Activated T-helper 2 cell treated with anti-CD3 and anti-CD28 coated beads, Interferon-gamma antibody, Interleukin-2, Interleukin-4, amounts not matched to agents 10 μg/mL and 5 μg/mL and 100 μg/mL, durations not matched to agents 14 hours and 24 hours and 36 hours (primary cell): ENCODE measurements at regions not wholly inside any gene's neighbourhood (a gene's known extent, or its start where the extent isn't known, plus 50 kb on each side); places are given as distances from the start of the nearest gene placed in this dataset.

Experiments used
- DNase-seq: peaks from one replicate; pipeline ENCODE4 v3.0.0; 2021; ENCODE audit warnings: low spot score
- H3K27ac Mint-ChIP-seq: one replicate; pipeline ENCODE4 v1.8.0; 2021; ENCODE audit warnings: mixed read lengths
- H3K27me3 Mint-ChIP-seq: one replicate; pipeline ENCODE4 v1.8.0; 2021; ENCODE audit warnings: low read depth, mixed read lengths
- H3K36me3 Mint-ChIP-seq: one replicate; pipeline ENCODE4 v1.8.0; 2021; ENCODE audit warnings: low read depth, mixed read lengths
- H3K4me1 Mint-ChIP-seq: one replicate; pipeline ENCODE4 v1.8.0; 2021; ENCODE audit warnings: low read depth, mixed read lengths
- H3K4me3 Mint-ChIP-seq: one replicate; pipeline ENCODE4 v1.8.0; 2021; ENCODE audit warnings: low read depth, mild to moderate bottlenecking, moderate library complexity, mixed read lengths
- H3K9me3 Mint-ChIP-seq: one replicate; pipeline ENCODE4 v1.8.0; 2021; ENCODE audit warnings: mixed read lengths
- intact Hi-C: fragments of 100-400 bp; cut with micrococcal nuclease; formaldehyde crosslinking; loops from one replicate; pipeline ENCODE4 v1.15.1; 2023

GRCh38 chr2:198731842-198732399 is 725.8 kb downstream of the SATB2 start:
- H3K4me3 Mint-ChIP-seq = no peak overlapping the region
- H3K27ac Mint-ChIP-seq = no peak overlapping the region
- no peaks in the 10 kb centered on the region for H3K4me1 Mint-ChIP-seq
- H3K36me3 Mint-ChIP-seq = no peaks in the 10 kb centered on the region
- intact Hi-C loops = no loop called here
- no peak for DNase-seq
- no peaks in the 10 kb centered on the region for H3K9me3 Mint-ChIP-seq
- H3K27me3 Mint-ChIP-seq = no peaks in the 10 kb centered on the region

- intact Hi-C loops = no loop called here
- DNase-seq = no peak
- no peaks in the 10 kb centered on the region for H3K36me3 Mint-ChIP-seq
- H3K9me3 Mint-ChIP-seq = no peaks in the 10 kb centered on the region
- no peaks in the 10 kb centered on the region for H3K4me1 Mint-ChIP-seq
- H3K4me3 Mint-ChIP-seq = no peak overlapping the region
- no peaks in the 10 kb centered on the region for H3K27me3 Mint-ChIP-seq
- no peak overlapping the region for H3K27ac Mint-ChIP-seq
These were observed 737.5 kb downstream of the SATB2 start for GRCh38 chr2:198720266-198720665.

GRCh38 chr2:198717451-198717850 is 740.3 kb downstream of the SATB2 start:
- Mint-ChIP-seq H3K27me3 (no peaks in the 10 kb centered on the region), H3K27ac (no peak overlapping the region)
- intact Hi-C loops = no loop called here

GRCh38 chr2:198715302-198715835 is 742.4 kb downstream of the SATB2 start:
- intact Hi-C loops = no loop called here
- H3K4me1 Mint-ChIP-seq = no peaks in the 10 kb centered on the region
- H3K27ac Mint-ChIP-seq = no peak overlapping the region
- H3K36me3 Mint-ChIP-seq = no peaks in the 10 kb centered on the region
- H3K9me3 Mint-ChIP-seq = no peaks in the 10 kb centered on the region
- H3K27me3 Mint-ChIP-seq = no peaks in the 10 kb centered on the region
- H3K4me3 Mint-ChIP-seq = no peak overlapping the region
- DNase-seq = no peak

More at GRCh38 chr2:198717451-198717850, 740.3 kb downstream of the SATB2 start:
- H3K9me3 Mint-ChIP-seq = no peaks in the 10 kb centered on the region
- no peak overlapping the region for H3K4me3 Mint-ChIP-seq
- H3K4me1 Mint-ChIP-seq = no peaks in the 10 kb centered on the region
- DNase-seq = no peak
- no peaks in the 10 kb centered on the region for H3K36me3 Mint-ChIP-seq

- H3K4me3 Mint-ChIP-seq = no peak overlapping the region
- H3K36me3 Mint-ChIP-seq = no peaks in the 10 kb centered on the region
- intact Hi-C loops = no loop called here
- no peak for DNase-seq
- H3K27me3 Mint-ChIP-seq = no peaks in the 10 kb centered on the region
- H3K27ac Mint-ChIP-seq = no peak overlapping the region
- no peaks in the 10 kb centered on the region for H3K4me1 Mint-ChIP-seq
- H3K9me3 Mint-ChIP-seq = no peaks in the 10 kb centered on the region
These were observed 745.3 kb downstream of the SATB2 start for GRCh38 chr2:198712485-198712884.

GRCh38 chr2:198711484-198711883 is 746.3 kb downstream of the SATB2 start:
- intact Hi-C loops = no loop called here
- Mint-ChIP-seq H3K36me3 (no peaks in the 10 kb centered on the region), H3K4me1 (no peaks in the 10 kb centered on the region), H3K27me3 (no peaks in the 10 kb centered on the region), H3K9me3 (no peaks in the 10 kb centered on the region), H3K4me3 (no peak overlapping the region), H3K27ac (no peak overlapping the region)
- DNase-seq = no peak

- Mint-ChIP-seq H3K27ac (no peak overlapping the region), H3K9me3 (no peaks in the 10 kb centered on the region), H3K27me3 (no peaks in the 10 kb centered on the region), H3K4me3 (no peak overlapping the region), H3K36me3 (no peaks in the 10 kb centered on the region), H3K4me1 (no peaks in the 10 kb centered on the region)
- intact Hi-C loops = no loop called here
- no peak for DNase-seq
These were observed 747.2 kb downstream of the SATB2 start for GRCh38 chr2:198710562-198710961.

GRCh38 chr2:198706476-198707082 is 751.2 kb downstream of the SATB2 start:
- DNase-seq = no peak
- no peaks in the 10 kb centered on the region for H3K9me3 Mint-ChIP-seq
- no peak overlapping the region for H3K4me3 Mint-ChIP-seq
- H3K27ac Mint-ChIP-seq = no peak overlapping the region
- H3K36me3 Mint-ChIP-seq = no peaks in the 10 kb centered on the region
- intact Hi-C loops = no loop called here
- no peaks in the 10 kb centered on the region for H3K27me3 Mint-ChIP-seq
- H3K4me1 Mint-ChIP-seq = no peaks in the 10 kb centered on the region

- Mint-ChIP-seq H3K27ac (no peak overlapping the region), H3K4me1 (no peaks in the 10 kb centered on the region), H3K4me3 (no peak overlapping the region), H3K36me3 (no peaks in the 10 kb centered on the region), H3K9me3 (no peaks in the 10 kb centered on the region), H3K27me3 (no peaks in the 10 kb centered on the region)
- intact Hi-C loops = no loop called here
- DNase-seq = no peak
These were observed 754.5 kb downstream of the SATB2 start for GRCh38 chr2:198703281-198703680.

GRCh38 chr2:198702796-198703195 is 754.9 kb downstream of the SATB2 start:
- no peak overlapping the region for H3K27ac Mint-ChIP-seq

GRCh38 chr2:198701481-198701880 is 756.3 kb downstream of the SATB2 start:
- H3K4me1 Mint-ChIP-seq = no peaks in the 10 kb centered on the region
- H3K27me3 Mint-ChIP-seq = no peaks in the 10 kb centered on the region
- H3K27ac Mint-ChIP-seq = no peak overlapping the region
- H3K9me3 Mint-ChIP-seq = no peaks in the 10 kb centered on the region
- intact Hi-C loops = no loop called here
- H3K36me3 Mint-ChIP-seq = no peaks in the 10 kb centered on the region
- DNase-seq = no peak
- no peak overlapping the region for H3K4me3 Mint-ChIP-seq

More at GRCh38 chr2:198702796-198703195, 754.9 kb downstream of the SATB2 start:
- Mint-ChIP-seq H3K4me3 (no peak overlapping the region), H3K4me1 (no peaks in the 10 kb centered on the region), H3K36me3 (no peaks in the 10 kb centered on the region), H3K9me3 (no peaks in the 10 kb centered on the region), H3K27me3 (no peaks in the 10 kb centered on the region)
- intact Hi-C loops = no loop called here
- no peak for DNase-seq

GRCh38 chr2:198700319-198700718 is 757.4 kb downstream of the SATB2 start:
- no peak for DNase-seq
- no peaks in the 10 kb centered on the region for H3K4me1 Mint-ChIP-seq
- H3K36me3 Mint-ChIP-seq = no peaks in the 10 kb centered on the region
- H3K4me3 Mint-ChIP-seq = no peak overlapping the region
- no peaks in the 10 kb centered on the region for H3K27me3 Mint-ChIP-seq
- no peaks in the 10 kb centered on the region for H3K9me3 Mint-ChIP-seq
- no peak overlapping the region for H3K27ac Mint-ChIP-seq
- intact Hi-C loops = no loop called here

GRCh38 chr2:198698230-198698629 is 759.5 kb downstream of the SATB2 start:
- no peak overlapping the region for H3K4me3 Mint-ChIP-seq
- no peaks in the 10 kb centered on the region for H3K36me3 Mint-ChIP-seq
- DNase-seq = no peak
- H3K4me1 Mint-ChIP-seq = no peaks in the 10 kb centered on the region
- no peaks in the 10 kb centered on the region for H3K27me3 Mint-ChIP-seq
- no peak overlapping the region for H3K27ac Mint-ChIP-seq
- intact Hi-C loops = no loop called here
- H3K9me3 Mint-ChIP-seq = no peaks in the 10 kb centered on the region
